Esophagus squamous epithelium (tissue), 5 donors: ENCODE measurements at regions not wholly inside any gene's neighbourhood (a gene's known extent, or its start where the extent isn't known, plus 50 kb on each side); places are given as distances from the start of the nearest gene placed in this dataset.

Source experiments
- DNase-seq: peaks from one replicate; lab custom pipeline; 2025; lab: John Stamatoyannopoulos, UW
- H3K27ac ChIP-seq, 4 donors: fragments of 200-600 bp; sonication (generic); one replicate each; pipeline ENCODE4 v1.5.1; 2016 to 2019; ENCODE audit warnings: mild to moderate bottlenecking in 1 of 4
- H3K27me3 ChIP-seq, 4 donors: fragments of 200-600 bp; sonication (generic); 1 replicate in 3 of 4; 2 replicates in 1 of 4; pipeline versions ENCODE4 v1.5.1 to v1.6.0; 2017 to 2021; ENCODE audit warnings: antibody characterized with exemption in 1 of 4
- H3K36me3 ChIP-seq, 3 donors: fragments of 200-600 bp; sonication (generic); one replicate each; pipeline ENCODE4 v1.5.1; 2016 to 2019
- H3K4me1 ChIP-seq, 3 donors: fragments of 200-600 bp; sonication (generic); one replicate each; pipeline ENCODE4 v1.5.1; 2017 to 2019
- H3K4me3 ChIP-seq, 4 donors: fragments of 200-600 bp; sonication (generic); 1 replicate in 3 of 4; 2 replicates in 1 of 4; pipeline ENCODE4 v1.5.1; 2016 to 2019; ENCODE audit warnings: mild to moderate bottlenecking in 2 of 4, moderate library complexity in 1 of 4
- H3K9me3 ChIP-seq, 3 donors: fragments of 200-600 bp; sonication (generic); one replicate each; pipeline ENCODE4 v1.5.1; 2016 to 2019
- POLR2A ChIP-seq, 4 donors: fragments of 450-650 bp; IDR thresholded peaks; one replicate each; pipeline ENCODE4 v1.6.1; 2017; ENCODE audit warnings: antibody characterized with exemption in 4 of 4, mild to moderate bottlenecking in 4 of 4, moderate library complexity in 3 of 4
- WGBS, 2 donors: methylation state at CpG; one replicate each; pipeline ENCODE4 v1.1.5; 2018; 5-methylcytosine and 5-hydroxymethylcytosine counted together
- intact Hi-C: fragments of 100-400 bp; cut with DNase I; formaldehyde crosslinking; loops from one replicate; pipeline ENCODE4 v1.15.0; 2022
- TF ChIP-seq, protein P1 (sequence below), 6 experiments: fragments of 450-650 bp in 4 of 6; fragments of 200-600 bp in 2 of 6; sonication (generic) in 2 of 6; IDR thresholded peaks; one replicate each; pipeline ENCODE4 v1.5.1; 2016 to 2019; ENCODE audit warnings: antibody characterized with exemption in 6 of 6, mild to moderate bottlenecking in 4 of 6, moderate library complexity in 4 of 6
- donor health status: DM: yes; HTN: yes; CAD: no.

DNA sequence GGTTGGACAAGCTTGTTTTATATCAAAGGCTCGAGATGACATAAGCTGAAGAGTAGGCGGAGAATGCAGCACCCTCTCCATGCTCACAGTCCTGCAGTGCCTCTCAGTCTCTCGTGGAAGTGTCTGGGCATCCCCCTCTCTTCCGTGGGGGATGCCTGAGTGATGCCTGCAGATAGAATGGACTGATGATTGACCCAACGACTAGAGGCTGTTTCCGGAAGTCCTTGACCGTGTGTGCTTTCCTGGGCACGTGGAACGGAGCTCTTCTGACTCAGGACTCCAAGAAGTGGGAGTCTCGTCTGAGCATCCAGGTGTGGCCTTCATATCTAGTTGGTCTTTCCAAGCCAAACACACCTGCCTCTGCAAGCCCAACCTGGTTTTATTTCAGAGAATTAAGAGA lies 241.8 kb upstream of the IRX2 start:
- 61 to 65% methylated on average over 7 to 9 of the region's 10 CpGs for WGBS, 2 donors
- DNase-seq = no peak
- Histone ChIP-seq H3K9me3 (no peaks in the 10 kb centered on the region), H3K4me1 (no peaks in the 10 kb centered on the region), H3K36me3 (no peaks in the 10 kb centered on the region), H3K27me3 (no peaks in the 10 kb centered on the region), H3K27ac (no peak overlapping the region), H3K4me3 (no peak overlapping the region)
- intact Hi-C loops = no loop called here
- TF ChIP-seq, protein P1, sequence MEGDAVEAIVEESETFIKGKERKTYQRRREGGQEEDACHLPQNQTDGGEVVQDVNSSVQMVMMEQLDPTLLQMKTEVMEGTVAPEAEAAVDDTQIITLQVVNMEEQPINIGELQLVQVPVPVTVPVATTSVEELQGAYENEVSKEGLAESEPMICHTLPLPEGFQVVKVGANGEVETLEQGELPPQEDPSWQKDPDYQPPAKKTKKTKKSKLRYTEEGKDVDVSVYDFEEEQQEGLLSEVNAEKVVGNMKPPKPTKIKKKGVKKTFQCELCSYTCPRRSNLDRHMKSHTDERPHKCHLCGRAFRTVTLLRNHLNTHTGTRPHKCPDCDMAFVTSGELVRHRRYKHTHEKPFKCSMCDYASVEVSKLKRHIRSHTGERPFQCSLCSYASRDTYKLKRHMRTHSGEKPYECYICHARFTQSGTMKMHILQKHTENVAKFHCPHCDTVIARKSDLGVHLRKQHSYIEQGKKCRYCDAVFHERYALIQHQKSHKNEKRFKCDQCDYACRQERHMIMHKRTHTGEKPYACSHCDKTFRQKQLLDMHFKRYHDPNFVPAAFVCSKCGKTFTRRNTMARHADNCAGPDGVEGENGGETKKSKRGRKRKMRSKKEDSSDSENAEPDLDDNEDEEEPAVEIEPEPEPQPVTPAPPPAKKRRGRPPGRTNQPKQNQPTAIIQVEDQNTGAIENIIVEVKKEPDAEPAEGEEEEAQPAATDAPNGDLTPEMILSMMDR (IDR thresholded peaks at IDR 0.05) = no peak
- no peak for TF ChIP-seq POLR2A (IDR thresholded peaks at IDR 0.05)

DNA sequence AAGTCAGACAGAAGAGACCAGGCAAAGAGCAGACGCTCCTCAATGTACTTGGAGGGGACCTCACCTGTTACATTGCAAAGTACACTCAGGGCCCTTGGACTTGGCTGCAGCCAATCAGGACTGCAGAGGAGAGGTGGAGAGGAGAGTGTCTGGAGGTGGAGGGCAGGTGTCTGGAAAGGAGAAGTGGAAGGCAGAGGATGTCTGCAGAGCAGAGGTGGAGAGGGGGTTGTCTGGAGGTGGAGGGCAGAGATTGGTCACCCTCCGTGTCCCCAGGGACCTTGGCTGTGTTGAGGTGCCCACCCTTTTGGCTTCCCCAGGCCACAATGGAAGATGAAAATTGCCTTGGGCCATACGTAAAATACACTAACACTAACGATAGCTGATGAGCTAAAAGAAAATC lies 241.3 kb upstream of the IRX2 start:
- Histone ChIP-seq H3K4me1 (no peaks in the 10 kb centered on the region), H3K4me3 (no peak overlapping the region), H3K27me3 (no peaks in the 10 kb centered on the region), H3K36me3 (no peaks in the 10 kb centered on the region), H3K27ac (no peak overlapping the region), H3K9me3 (no peaks in the 10 kb centered on the region)
- intact Hi-C loops = no loop called here
- no peak for DNase-seq
- 72 to 92% methylated on average over 4 of the region's 4 CpGs for WGBS, 2 donors
- TF ChIP-seq, protein P1 (IDR thresholded peaks at IDR 0.05) = no peak
- TF ChIP-seq POLR2A (IDR thresholded peaks at IDR 0.05) = no peak

DNA sequence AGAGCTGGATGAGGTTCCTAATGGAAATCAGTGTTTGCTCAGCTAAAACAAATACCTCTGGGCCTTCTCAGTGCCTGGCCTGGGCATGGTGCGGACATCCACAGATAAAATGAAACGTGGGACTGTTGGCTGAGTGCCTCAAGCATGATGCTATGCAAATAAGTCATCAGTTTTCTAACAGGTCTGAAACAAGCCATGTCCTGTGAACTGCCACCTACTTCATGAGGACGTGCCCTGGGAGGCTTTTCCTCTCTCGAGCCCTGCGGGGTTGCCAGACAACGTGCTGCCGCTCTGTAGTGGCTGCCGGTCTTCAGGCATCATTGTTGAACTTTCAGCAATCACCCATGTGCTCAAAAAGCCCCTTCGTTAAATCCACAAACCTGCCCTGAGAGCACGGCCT lies 240.4 kb upstream of the IRX2 start:
- WGBS, 2 donors = 25 to 44% methylated on average over 6 to 10 of the region's 10 CpGs
- TF ChIP-seq POLR2A (IDR thresholded peaks at IDR 0.05) = no peak
- TF ChIP-seq, protein P1 (IDR thresholded peaks at IDR 0.05) = no peak
- H3K4me1 ChIP-seq = no peaks in the 10 kb centered on the region
- H3K4me3 ChIP-seq = no peak overlapping the region
- no peak overlapping the region for H3K27ac ChIP-seq
- no peak for DNase-seq
- intact Hi-C loops = no loop called here
- H3K9me3 ChIP-seq = no peaks in the 10 kb centered on the region
- H3K36me3 ChIP-seq = no peaks in the 10 kb centered on the region
- no peaks in the 10 kb centered on the region for H3K27me3 ChIP-seq

DNA sequence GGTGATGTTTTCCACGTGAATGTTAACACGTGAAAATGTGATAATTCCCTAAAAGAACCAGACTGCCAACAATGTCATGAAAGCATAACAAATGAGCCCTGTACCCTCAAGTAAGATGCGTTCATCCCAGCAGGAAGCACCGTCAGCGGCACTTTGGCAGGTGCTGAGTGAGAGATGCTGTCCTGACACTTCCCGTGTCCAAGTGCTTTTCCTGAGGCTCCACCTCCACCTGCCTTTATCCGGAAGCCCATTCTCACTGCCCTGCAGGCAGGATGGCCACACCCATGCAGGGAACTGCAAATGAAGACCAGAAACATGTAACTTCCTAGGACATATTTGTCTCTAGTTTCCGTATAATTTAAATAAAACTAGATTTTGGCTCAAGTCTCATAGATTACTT lies 238.0 kb upstream of the IRX2 start:
- no peaks in the 10 kb centered on the region for H3K27me3 ChIP-seq
- 35 to 39% methylated on average over 7 to 8 of the region's 8 CpGs for WGBS, 2 donors
- no peak overlapping the region for H3K4me3 ChIP-seq
- H3K9me3 ChIP-seq = no peaks in the 10 kb centered on the region
- H3K27ac ChIP-seq = no peak overlapping the region
- TF ChIP-seq POLR2A (IDR thresholded peaks at IDR 0.05) = no peak
- TF ChIP-seq, protein P1 (IDR thresholded peaks at IDR 0.05) = no peak
- no peaks in the 10 kb centered on the region for H3K4me1 ChIP-seq
- no peaks in the 10 kb centered on the region for H3K36me3 ChIP-seq
- intact Hi-C loops = no loop called here
- DNase-seq = no peak

DNA sequence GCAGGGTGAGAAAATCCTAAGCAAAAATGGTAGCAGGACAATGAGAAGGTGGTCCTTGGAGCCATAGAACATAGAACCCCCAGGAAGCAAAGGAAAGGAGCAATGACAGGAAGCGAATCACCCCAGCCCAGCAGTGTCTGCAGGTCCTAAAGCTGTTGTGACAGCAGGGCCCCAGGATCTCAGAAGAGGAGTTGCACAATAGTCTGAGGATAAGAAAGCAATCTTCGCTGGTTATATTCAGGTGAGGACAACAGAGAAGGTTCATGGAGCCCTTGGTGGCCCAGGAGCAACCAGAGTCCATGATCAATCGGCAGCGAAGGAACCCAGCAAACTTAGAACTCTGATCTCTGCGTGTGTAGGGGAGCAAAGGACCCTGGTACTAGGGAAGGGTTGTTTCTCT lies 234.8 kb upstream of the IRX2 start:
- no peaks in the 10 kb centered on the region for H3K27me3 ChIP-seq
- no peaks in the 10 kb centered on the region for H3K36me3 ChIP-seq
- DNase-seq = no peak
- intact Hi-C loops = no loop called here
- H3K9me3 ChIP-seq = no peaks in the 10 kb centered on the region
- H3K4me1 ChIP-seq = no peaks in the 10 kb centered on the region
- no peak overlapping the region for H3K27ac ChIP-seq
- no peak for TF ChIP-seq POLR2A (IDR thresholded peaks at IDR 0.05)
- TF ChIP-seq, protein P1 (IDR thresholded peaks at IDR 0.05) = no peak
- no peak overlapping the region for H3K4me3 ChIP-seq
- 85 to 93% methylated on average over 5 of the region's 5 CpGs for WGBS, 2 donors
